HepG2 (cell line): ENCODE measurements at regions not wholly inside any gene's neighbourhood (a gene's known extent, or its start where the extent isn't known, plus 50 kb on each side); places are given as distances from the start of the nearest gene placed in this dataset.

ENCODE experiments used
- CBX5 ChIP-seq: sonication (generic); formaldehyde crosslinking; IDR thresholded peaks from 2 replicates; pipeline ENCODE4 v1.4.0; 2020; ENCODE audit warnings: missing genetic modification reagents, borderline replicate concordance
- ETV5 ChIP-seq: IDR thresholded peaks from 2 replicates; pipeline ENCODE4 v1.6.1; 2018; ENCODE audit warnings: missing biosample characterization, missing genetic modification reagents, inconsistent platforms, borderline replicate concordance
- JUN ChIP-seq: sonication (generic); formaldehyde crosslinking; IDR thresholded peaks from 2 replicates; pipeline ENCODE4 v1.4.0; 2020; ENCODE audit warnings: mild to moderate bottlenecking, missing genetic modification reagents
- KLF6 ChIP-seq: IDR thresholded peaks from 2 replicates; pipeline ENCODE4 v1.8.0; 2016; ENCODE audit warnings: missing biosample characterization, missing genetic modification reagents
- ZNF543 ChIP-seq: sonication (generic); formaldehyde crosslinking; IDR thresholded peaks from 2 replicates; pipeline ENCODE4 v1.4.0; 2020; ENCODE audit warnings: mild to moderate bottlenecking, missing genetic modification reagents
- ZNF615 ChIP-seq: sonication (generic); formaldehyde crosslinking; IDR thresholded peaks from 2 replicates; pipeline ENCODE4 v1.5.0; 2020; ENCODE audit warnings: mild to moderate bottlenecking, missing genetic modification reagents, borderline replicate concordance
- TF ChIP-seq, protein P1 (sequence below): sonication (generic); formaldehyde crosslinking; IDR thresholded peaks from 2 replicates; pipeline ENCODE4 v1.5.0; 2020; ENCODE audit warnings: mild to moderate bottlenecking, missing genetic modification reagents, moderate library complexity
- TF ChIP-seq, protein P2 (sequence below), 2 experiments: IDR thresholded peaks; 2 replicates each; pipeline ENCODE4 v1.6.1; 2011 to 2012; ENCODE audit warnings: low read length in 2 of 2, borderline replicate concordance in 1 of 2, low read depth in 1 of 2, mild to moderate bottlenecking in 1 of 2, moderate library complexity in 1 of 2

DNA sequence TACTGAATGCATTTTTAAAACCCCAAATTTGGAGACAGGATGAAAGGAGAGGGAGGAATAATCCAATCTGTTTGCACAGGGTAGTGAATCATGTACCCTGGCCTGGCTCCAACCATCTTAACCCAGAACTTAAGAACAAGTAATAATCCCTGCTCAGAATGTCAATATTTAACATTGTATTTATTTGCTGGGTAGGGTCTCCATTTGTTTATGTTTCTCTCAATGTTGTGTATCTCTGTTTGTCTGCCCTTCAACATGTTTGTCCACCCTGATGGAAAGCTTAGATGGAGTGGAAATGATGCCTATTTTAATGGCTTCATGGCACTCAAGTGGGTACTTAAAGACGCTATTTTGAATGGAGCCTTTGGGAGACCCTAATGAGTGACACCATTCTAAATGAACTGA is 54.4 kb upstream of the CDC42BPA start:
- TF ChIP-seq CBX5 (CRISPR knock-in tag) (no peak), ZNF615 (CRISPR knock-in tag) (no peak), ETV5 (CRISPR knock-in tag) (no peak), KLF6 (CRISPR knock-in tag) (no peak), JUN (CRISPR knock-in tag) (no peak), ZNF543 (CRISPR knock-in tag) (no peak)
- TF ChIP-seq, protein P1, sequence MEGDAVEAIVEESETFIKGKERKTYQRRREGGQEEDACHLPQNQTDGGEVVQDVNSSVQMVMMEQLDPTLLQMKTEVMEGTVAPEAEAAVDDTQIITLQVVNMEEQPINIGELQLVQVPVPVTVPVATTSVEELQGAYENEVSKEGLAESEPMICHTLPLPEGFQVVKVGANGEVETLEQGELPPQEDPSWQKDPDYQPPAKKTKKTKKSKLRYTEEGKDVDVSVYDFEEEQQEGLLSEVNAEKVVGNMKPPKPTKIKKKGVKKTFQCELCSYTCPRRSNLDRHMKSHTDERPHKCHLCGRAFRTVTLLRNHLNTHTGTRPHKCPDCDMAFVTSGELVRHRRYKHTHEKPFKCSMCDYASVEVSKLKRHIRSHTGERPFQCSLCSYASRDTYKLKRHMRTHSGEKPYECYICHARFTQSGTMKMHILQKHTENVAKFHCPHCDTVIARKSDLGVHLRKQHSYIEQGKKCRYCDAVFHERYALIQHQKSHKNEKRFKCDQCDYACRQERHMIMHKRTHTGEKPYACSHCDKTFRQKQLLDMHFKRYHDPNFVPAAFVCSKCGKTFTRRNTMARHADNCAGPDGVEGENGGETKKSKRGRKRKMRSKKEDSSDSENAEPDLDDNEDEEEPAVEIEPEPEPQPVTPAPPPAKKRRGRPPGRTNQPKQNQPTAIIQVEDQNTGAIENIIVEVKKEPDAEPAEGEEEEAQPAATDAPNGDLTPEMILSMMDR (CRISPR knock-in tag) = no peak
- TF ChIP-seq, protein P2, sequence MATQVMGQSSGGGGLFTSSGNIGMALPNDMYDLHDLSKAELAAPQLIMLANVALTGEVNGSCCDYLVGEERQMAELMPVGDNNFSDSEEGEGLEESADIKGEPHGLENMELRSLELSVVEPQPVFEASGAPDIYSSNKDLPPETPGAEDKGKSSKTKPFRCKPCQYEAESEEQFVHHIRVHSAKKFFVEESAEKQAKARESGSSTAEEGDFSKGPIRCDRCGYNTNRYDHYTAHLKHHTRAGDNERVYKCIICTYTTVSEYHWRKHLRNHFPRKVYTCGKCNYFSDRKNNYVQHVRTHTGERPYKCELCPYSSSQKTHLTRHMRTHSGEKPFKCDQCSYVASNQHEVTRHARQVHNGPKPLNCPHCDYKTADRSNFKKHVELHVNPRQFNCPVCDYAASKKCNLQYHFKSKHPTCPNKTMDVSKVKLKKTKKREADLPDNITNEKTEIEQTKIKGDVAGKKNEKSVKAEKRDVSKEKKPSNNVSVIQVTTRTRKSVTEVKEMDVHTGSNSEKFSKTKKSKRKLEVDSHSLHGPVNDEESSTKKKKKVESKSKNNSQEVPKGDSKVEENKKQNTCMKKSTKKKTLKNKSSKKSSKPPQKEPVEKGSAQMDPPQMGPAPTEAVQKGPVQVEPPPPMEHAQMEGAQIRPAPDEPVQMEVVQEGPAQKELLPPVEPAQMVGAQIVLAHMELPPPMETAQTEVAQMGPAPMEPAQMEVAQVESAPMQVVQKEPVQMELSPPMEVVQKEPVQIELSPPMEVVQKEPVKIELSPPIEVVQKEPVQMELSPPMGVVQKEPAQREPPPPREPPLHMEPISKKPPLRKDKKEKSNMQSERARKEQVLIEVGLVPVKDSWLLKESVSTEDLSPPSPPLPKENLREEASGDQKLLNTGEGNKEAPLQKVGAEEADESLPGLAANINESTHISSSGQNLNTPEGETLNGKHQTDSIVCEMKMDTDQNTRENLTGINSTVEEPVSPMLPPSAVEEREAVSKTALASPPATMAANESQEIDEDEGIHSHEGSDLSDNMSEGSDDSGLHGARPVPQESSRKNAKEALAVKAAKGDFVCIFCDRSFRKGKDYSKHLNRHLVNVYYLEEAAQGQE (IDR thresholded peaks at IDR 0.05; ENCODE audit: borderline replicate concordance in 1 of 2, low read depth in 1 of 2, low read length in 2 of 2) = no peak
